K562 (cell line): ENCODE measurements at regions not wholly inside any gene's neighbourhood (a gene's known extent, or its start where the extent isn't known, plus 50 kb on each side); places are given as distances from the start of the nearest gene placed in this dataset.

Experiments used
- CHD2 ChIP-seq: IDR thresholded peaks from 2 replicates; pipeline ENCODE4 v1.6.1; 2011; ENCODE audit warnings: low read depth, low read length
- CREB1 ChIP-seq, 2 experiments: sonication (generic) in 1 of 2; formaldehyde crosslinking in 1 of 2; IDR thresholded peaks; 2 replicates each; pipeline versions ENCODE4 v1.6.1 to v1.8.0; 2012 to 2022; ENCODE audit warnings: inconsistent platforms in 1 of 2, mild to moderate bottlenecking in 1 of 2, missing genetic modification reagents in 1 of 2, moderate library complexity in 1 of 2
- CTCF ChIP-seq, 3 experiments: IDR thresholded peaks in 2 of 3; conservative IDR thresholded peaks in 1 of 3; 2 replicates each; pipeline ENCODE4 v1.5.1; 2011 to 2012; ENCODE audit warnings: low read length in 3 of 3, mild to moderate bottlenecking in 3 of 3, control low read depth in 2 of 3, improper control_type of control experiment in 1 of 3, inconsistent platforms in 1 of 3, low read depth in 1 of 3, mixed read lengths in 1 of 3, moderate library complexity in 1 of 3; ENCODE audit not compliant: insufficient read depth in 2 of 3
- GTF3C2 ChIP-seq: IDR thresholded peaks from 3 replicates; pipeline ENCODE4 v1.6.1; 2011; ENCODE audit warnings: borderline replicate concordance, mild to moderate bottlenecking, moderate library complexity; ENCODE audit not compliant: insufficient read length; ENCODE audit errors: extremely low read depth
- HCFC1 ChIP-seq: IDR thresholded peaks from 2 replicates; pipeline ENCODE4 v1.6.1; 2012; ENCODE audit warnings: low read depth, low read length, improper control_type of control experiment
- KLF6 ChIP-seq: fragments of 250-450 bp; sonication (Bioruptor Pico); IDR thresholded peaks from 2 replicates; pipeline ENCODE4 v1.4.0; 2020; ENCODE audit warnings: mild to moderate bottlenecking, moderate library complexity, borderline replicate concordance
- MAX ChIP-seq: sonication (generic); formaldehyde crosslinking; IDR thresholded peaks from 2 replicates; pipeline ENCODE4 v1.9.0; 2022; ENCODE audit warnings: mild to moderate bottlenecking, missing genetic modification reagents
- POLR2AphosphoS5 ChIP-seq: IDR thresholded peaks from 2 replicates; pipeline ENCODE4 v1.6.1; 2011; ENCODE audit warnings: mild to moderate bottlenecking, low read depth, low read length, moderate library complexity; ENCODE audit not compliant: control insufficient read depth, insufficient read depth
- REST ChIP-seq, 2 experiments: fragments of 450-650 bp; formaldehyde crosslinking in 1 of 2; IDR thresholded peaks; 2 replicates each; pipeline versions ENCODE4 v1.4.0 to v1.6.1; 2014 to 2020; ENCODE audit warnings: mild to moderate bottlenecking in 2 of 2, borderline replicate concordance in 1 of 2, low read depth in 1 of 2
- YBX1 ChIP-seq: fragments of 450-650 bp; IDR thresholded peaks from 2 replicates; pipeline ENCODE4 v1.7.1; 2016; ENCODE audit warnings: mild to moderate bottlenecking
- ZNF224 ChIP-seq: sonication (generic); formaldehyde crosslinking; IDR thresholded peaks from 2 replicates; pipeline ENCODE4 v1.8.0; 2022; ENCODE audit warnings: mild to moderate bottlenecking, missing genetic modification reagents

- no peak for TF ChIP-seq CREB1 (IDR thresholded peaks at IDR 0.05)
- TF ChIP-seq CREB1 (CRISPR knock-in tag; IDR thresholded peaks at IDR 0.05): no peak
- no peak for TF ChIP-seq REST (IDR thresholded peaks at IDR 0.05; ENCODE audit: borderline replicate concordance)
- TF ChIP-seq REST (CRISPR knock-in tag; IDR thresholded peaks at IDR 0.05; ENCODE audit: low read depth): no peak
- TF ChIP-seq KLF6: no peak
- TF ChIP-seq CTCF (IDR thresholded peaks at IDR 0.05 in 2 of 3, conservative IDR thresholded peaks at IDR 0.05 in 1 of 3; ENCODE audit: insufficient read depth in 2 of 3, low read depth in 1 of 3, low read length in 3 of 3): no peak
- TF ChIP-seq ZNF224: no peak
- no peak for TF ChIP-seq POLR2AphosphoS5
- TF ChIP-seq YBX1: no peak
- no peak for TF ChIP-seq HCFC1
- no peak for TF ChIP-seq MAX
- TF ChIP-seq GTF3C2: no peak
- TF ChIP-seq CHD2: no peak
These were observed 337.1 kb downstream of the HHIPL2 start for GRCh38 chr1:222210776-222211175.
